ENCODE measurements at regions not wholly inside any gene's neighbourhood (a gene's known extent, or its start where the extent isn't known, plus 50 kb on each side); places are given as distances from the start of the nearest gene placed in this dataset.
"Not testable (repeated sequence)": the region's sequence is repeated elsewhere in the genome, so short reads cannot be mapped to it uniquely, and the experiment has no call there.

DNA sequence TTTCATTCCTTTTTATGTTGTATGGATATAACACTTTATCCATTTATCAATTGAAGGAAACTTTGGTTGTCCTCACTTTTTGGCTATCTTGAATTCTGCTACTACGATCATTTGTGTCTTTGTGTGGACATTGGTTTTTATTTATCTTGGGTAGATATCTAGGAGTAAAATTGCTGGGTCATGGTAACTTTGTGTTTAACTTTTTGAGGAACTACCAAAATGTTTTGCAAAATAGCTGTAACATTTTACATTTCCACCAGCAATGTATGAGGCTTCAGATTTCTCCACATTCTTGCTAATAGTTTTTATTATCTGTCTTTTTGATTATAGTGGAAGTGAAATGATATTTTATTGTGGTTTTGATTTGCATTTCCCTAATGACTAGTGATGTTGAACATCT lies 55.6 kb downstream of the TLNRD1 start:
- DNase-seq (ENCODE audit: insufficient read length, low spot score): no peak
- no peak for FAIRE-seq

DNA sequence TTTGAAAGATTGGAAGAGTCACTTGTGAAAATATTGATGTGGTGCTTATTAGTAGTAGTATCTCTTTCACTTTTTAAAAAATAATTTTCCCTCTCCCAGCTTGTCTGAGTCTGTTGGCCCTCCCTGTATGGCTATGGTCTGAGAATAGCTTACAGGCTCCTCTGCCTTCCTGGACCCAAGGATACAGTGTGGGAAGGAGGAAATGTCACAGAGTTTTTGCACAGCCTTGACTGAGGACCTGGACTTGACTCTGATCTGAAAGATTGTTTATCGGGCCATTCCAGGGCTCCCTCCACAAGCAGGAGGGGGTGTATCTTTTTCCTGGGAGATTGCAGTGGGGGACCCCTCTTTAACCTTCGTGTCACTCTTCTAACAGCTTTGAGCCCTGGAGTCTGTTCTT lies 59.7 kb downstream of the TLNRD1 start:
- FAIRE-seq (no peak), DNase-seq (ENCODE audit: insufficient read length, low spot score) (no peak)

DNA sequence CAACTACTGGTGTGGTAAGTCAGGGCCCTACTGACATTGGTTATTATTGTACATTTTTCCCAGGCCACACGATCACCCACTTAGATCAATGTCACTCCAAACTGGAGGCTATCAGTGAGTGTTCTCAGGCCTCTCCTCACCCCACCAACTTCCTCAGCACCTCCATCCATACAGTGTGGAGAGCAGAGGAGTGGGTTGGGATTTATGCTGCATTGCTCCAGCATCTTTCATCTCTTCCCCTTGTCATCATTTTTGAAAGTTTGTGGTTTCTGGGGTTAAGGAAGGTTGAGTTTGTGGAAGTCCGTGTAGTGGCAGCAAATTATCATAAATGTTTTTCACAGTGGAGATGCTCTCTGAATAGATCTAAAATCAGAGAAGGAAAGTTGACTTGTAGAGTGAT lies 60.2 kb downstream of the TLNRD1 start:
- FAIRE-seq (no peak), DNase-seq (ENCODE audit: insufficient read length, low spot score) (no peak)

DNA sequence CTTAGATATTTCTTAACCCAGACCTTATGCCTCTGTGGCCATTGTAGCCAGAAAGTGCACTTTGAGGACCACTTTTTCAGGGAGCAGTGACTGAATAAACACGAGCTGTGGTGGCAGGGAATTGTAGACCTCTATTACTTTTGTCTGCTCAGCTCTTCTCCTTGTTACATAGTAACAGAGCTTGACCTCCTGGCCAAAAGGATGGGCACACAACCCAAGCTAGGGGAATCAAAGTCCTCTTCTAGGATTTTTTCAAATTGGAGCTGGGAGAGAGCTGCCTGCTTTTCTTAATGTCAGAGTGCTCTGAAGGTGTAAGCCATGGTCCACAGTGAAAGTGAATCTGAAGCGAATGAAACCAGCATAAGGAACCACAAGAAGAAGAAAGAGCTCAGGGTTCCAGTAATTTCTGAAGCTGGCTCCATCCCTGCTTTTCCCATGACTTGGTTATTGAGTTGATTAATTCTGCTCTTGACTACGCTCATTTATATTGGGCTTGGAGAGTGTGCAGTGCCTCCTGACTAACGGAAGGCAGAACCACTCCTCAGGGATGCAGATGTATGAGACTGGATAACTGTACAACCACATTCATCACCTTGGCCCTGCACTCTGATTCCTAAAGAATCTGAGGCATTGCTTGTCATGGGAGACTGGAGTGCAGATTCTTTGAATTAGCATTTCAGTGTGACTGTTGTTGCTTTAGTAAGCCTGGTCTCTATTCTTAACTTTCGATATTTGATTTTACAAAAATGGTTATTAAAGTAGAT lies 60.9 kb downstream of the TLNRD1 start:
- no peak for FAIRE-seq
- no peak for DNase-seq (ENCODE audit: insufficient read length, low spot score)

DNA sequence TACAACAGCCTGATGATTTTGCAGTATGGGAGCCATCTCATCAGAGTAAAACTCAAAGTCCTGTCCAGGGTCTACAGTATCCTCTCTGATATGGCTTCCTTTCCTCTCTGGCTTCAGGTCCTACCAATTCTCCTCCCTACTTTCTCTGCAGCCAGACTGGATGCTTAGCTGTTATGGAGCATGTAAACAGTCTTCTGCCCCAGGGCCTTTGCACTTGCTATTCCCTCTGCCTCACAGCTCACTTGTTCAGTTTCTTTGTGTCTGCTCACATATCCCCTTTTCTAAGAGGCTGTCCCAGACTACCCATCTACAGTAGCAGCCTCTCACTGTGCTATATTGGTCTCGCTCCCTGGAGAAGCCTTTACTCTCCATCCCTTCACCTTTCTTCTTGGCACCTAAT lies 62.2 kb downstream of the TLNRD1 start:
- no peak for FAIRE-seq
- DNase-seq (ENCODE audit: insufficient read length, low spot score): no peak

DNA sequence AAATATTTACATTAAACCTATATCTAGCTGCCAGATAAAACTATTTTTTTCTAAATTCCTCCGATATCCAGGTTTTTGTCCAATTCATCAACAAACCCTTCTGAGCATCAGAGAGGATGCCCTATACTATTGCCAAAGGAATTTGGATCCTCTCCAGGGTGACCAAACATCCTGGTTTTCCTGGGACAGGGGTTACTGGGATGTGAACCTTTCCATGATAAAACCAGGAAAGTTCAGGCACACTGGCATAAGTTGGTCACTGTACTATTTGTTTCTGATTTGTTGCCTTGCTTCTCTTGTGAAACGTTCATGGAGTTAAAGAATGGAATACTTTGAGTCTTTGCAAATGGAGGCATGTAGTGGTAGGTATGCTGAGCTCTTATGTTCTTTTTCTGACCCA lies 63.5 kb downstream of the TLNRD1 start:
- DNase-seq (ENCODE audit: insufficient read length, low spot score) (no peak), FAIRE-seq (no peak)

DNA sequence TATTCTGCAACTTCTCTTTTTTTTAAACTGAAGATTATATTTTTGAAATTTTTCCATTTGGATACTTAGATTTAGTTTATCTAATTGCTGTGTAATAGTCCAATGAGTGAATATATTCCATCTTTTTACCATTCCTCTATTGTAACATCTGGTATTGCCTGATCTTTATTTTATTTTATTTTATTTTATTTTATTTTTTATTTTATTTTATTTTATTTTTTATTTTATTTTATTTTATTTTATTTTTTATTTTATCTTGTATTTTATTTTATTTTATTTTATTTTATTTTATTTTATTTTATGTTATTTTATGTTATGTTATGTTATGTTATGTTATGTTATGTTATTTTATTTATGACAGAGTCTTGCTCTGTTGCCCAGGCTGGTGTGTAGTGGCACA lies 66.5 kb upstream of the CFAP161 start:
- not testable (repeated sequence) for DNase-seq (ENCODE audit: insufficient read length, low spot score); FAIRE-seq

DNA sequence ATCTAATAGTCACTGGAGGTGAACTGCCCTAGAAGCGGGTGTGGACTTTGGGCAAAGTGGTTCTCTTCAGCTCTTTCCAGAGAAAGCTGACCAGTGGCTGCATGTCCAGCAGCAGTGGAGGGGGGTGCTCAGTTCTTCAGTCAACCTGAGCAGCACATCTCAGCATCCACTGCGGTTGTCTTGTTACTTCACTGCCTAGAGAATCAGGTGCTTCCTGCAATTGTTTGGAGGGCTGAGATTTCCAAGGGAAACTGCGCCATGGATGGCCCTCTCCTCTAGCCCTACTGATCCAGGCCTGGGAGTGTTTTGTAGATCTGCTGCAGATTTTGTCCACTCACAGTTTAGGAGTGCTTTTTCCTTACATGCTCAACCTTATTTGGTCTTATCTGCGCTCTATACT lies 65.6 kb upstream of the CFAP161 start:
- FAIRE-seq (no peak), DNase-seq (ENCODE audit: insufficient read length, low spot score) (no peak)

DNA sequence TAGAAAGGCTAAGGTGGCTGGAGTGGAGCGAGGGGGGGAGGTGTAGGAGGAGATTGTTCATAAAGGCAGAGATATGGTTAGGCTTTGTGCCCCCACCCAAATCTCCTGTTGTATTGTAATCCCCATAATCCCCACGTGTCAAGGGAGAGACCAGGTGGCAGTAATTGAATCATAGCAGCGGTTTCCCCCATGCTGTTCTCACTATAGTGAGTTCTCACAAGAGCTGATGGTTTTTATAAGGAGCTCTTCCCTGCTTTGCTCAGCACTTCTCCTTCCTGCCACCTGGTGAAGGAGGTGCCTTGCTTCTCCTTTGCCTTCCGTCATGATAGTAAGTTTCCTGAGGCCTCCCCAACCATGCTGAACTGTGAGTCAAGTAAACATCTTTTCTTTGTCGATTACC lies 64.7 kb upstream of the CFAP161 start:
- FAIRE-seq (no peak), DNase-seq (ENCODE audit: insufficient read length, low spot score) (no peak)

DNA sequence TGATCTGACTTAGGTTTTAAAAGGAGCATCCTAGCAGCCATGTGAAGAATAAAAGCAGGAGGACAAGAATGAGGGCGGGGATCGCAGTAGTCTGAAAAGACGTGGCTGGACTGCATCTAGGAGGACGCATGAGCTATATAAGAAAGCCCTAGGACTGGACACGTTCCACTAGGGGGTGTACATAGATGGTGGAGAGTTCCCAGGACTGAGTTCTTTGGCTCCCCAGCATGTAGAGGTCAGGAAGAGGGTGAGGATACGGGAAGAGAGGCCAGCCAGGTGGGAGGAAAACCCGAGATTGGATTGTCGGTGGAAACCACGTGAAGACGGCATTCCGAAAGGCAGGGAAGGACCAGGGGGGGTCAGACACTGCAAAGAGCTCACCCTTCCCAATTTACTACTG lies 64.2 kb upstream of the CFAP161 start:
- FAIRE-seq (no peak), DNase-seq (ENCODE audit: insufficient read length, low spot score) (no peak)

DNA sequence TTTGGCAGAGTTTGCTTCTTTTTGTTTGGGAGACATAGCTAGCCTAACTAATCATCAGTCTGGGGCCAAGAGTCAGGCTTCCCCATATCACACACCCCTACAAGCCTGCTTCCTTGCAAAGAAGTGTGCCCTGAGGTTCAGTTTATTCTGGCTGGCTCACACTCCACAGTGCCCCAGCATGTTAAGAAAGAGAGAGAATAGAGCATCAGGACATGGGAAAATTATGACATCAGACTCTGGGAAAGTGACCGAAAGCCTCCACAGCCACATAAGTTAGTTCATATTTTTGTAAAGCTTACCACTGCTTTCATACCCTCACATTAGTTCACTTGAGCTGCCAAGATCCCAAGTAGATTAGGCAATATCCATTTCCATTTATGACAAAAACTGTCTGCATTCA lies 63.0 kb upstream of the CFAP161 start:
- FAIRE-seq: peak; percentile 14
- DNase-seq (ENCODE audit: insufficient read length, low spot score): no peak

DNA sequence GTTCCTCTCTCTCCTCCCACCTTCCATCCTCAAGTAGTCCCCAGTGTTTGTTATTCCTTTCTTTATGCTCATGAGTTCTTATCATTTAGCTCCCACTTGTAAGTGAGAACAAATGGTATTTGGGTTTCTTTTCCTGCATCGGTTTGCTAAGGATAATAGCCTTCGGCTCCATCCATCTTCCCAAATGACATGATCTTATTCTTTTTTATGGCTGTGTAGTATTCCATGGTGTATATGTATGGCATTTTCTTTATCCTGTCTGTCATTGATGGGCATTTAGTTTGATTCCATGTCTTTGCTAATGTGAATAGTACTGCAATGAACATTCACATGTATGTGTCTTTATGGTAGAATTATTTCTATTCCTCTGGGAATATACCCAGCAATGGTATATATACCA lies 62.4 kb upstream of the CFAP161 start:
- DNase-seq (ENCODE audit: insufficient read length, low spot score) (no peak), FAIRE-seq (no peak)

DNA sequence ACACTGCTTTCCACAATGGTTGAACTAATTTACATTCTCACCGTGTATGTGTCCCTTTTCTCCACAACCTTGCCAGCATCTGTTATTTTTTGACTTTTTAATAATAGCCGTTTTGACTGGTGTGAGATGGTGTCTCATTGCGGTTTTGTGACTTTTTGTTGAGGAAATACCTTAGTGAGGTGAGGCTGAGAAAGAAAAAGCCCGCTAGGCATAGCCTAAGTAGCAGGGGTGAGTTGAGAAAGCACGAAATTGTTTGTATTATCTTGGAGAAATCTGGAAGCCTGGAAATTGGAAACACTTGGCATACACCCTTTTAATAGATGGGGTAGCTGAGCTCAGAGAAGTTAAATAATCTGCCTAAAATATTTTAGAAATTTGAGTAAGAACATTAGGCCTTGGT lies 61.5 kb upstream of the CFAP161 start:
- no peak for DNase-seq (ENCODE audit: insufficient read length, low spot score)

DNA sequence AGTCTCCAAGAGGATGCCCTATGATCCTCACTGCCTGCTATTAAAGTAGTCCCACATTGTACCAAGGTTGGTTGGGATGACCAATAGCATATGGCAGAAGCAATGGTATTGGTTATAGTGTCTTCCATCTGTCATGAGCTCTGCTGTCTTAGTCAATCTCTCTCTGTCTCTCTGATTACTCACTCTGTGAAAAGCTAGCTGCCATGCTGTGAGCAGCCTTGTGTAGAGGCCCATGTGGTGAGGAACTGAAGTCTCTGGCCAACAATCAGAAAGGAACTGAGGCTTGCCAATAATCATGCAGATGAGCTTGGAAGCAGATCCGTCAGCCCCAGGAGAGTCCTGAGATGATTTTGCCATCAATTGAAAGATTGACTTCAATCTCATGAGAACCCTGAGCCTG lies 60.3 kb upstream of the CFAP161 start:
- DNase-seq (ENCODE audit: insufficient read length, low spot score): no peak
- no peak for FAIRE-seq

More for the DNA sequence above, 61.5 kb upstream of the CFAP161 start:
- no peak for FAIRE-seq

DNA sequence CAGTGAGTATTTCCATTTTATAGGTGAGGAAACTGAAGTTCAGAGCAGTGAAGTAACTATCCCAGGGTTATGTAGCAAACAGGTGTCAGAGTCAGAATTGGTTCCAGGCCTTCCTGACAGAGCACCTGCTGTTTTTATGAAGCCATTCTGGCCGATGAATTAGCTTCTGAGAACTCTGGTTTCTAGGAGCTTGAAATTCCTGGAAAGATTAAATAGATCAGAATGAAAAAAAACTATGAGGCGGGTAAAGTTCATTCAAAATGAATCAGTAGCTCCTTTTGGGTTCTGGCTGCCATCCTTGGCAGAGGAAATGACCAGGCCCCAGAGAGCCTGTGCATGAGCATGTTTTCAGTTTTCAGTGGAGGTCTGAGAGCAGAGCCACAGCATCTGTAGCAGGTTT lies 59.3 kb upstream of the CFAP161 start:
- FAIRE-seq: no peak

DNA sequence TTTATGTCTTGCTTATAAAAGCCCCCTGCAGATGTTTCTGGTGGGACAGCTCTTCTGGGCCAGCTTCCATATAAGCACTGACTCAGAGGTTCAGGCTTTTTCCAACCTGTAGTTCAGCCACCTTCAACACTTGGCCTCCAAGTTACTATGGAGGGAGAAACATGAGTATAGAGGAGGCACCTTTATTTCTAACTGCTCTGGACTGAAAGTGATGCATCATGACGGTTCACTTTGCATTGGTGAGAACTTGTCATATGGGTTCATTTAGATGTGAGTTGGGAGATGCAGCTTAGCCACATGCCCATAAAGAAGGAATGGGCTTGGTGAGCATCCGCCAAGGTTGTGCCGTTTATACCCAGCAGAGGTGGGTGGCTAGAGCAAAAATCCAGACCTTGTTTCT lies 58.8 kb upstream of the CFAP161 start:
- no peak for DNase-seq (ENCODE audit: insufficient read length, low spot score)
- FAIRE-seq: no peak

More for the DNA sequence above, 59.3 kb upstream of the CFAP161 start:
- no peak for DNase-seq (ENCODE audit: insufficient read length, low spot score)

DNA sequence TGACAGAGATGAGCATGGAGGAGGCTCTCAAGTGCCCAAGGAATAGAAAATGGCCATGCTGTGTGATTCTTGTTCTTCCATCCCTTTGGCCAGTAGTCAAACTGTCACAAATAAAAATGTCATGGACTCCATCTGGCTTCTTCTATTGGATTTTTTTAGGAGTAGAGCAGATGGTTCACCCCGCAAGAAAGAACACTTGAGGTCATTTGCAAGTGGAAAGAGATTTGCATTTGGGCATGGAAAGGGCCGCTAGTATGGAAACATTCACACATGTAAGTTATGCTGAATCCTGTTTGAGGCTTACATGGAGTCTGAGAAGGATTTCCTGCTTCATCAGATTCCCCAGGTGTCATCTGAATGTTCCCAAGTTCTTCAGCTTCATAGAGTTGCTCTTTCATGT lies 53.1 kb upstream of the CFAP161 start:
- no peak for FAIRE-seq

DNA sequence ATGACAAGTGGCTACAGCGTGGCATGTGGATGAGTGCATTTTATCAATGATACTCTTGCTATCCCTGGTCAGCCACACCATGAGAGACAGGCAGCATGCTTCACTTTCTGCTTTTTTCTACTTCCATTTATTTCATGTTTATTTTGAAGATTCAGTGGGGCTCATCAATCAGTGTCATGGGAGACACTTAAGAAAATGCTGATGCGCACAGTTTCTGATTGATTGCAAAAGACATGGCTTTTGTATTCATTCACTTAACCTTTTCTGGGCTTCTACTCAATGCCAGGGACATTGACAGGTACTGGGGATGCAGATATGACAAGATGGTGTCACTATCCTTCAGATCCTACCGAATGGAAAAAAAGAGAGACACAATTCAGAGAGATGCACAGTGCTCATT lies 50.9 kb upstream of the CFAP161 start:
- no peak for FAIRE-seq
- no peak for DNase-seq (ENCODE audit: insufficient read length, low spot score)

More for the DNA sequence above, 53.1 kb upstream of the CFAP161 start:
- DNase-seq (ENCODE audit: insufficient read length, low spot score): no peak
